ENCODE measurements at regions not wholly inside any gene's neighbourhood (a gene's known extent, or its start where the extent isn't known, plus 50 kb on each side); places are given as distances from the start of the nearest gene placed in this dataset.

- intact Hi-C loops (cut with DNase I): no loop called here
- DNase-seq (no peak), FAIRE-seq (no peak)
- H3K27me3 ChIP-seq (ENCODE audit: control insufficient read depth, insufficient read depth, low read length): no peaks in the 10 kb centered on the region
- no peaks in the 10 kb centered on the region for H3K36me3 ChIP-seq (ENCODE audit: control insufficient read depth in 2 of 3, insufficient read depth in 3 of 3, low read length in 3 of 3)
- H3K4me3 ChIP-seq (ENCODE audit: low read length in 3 of 3): no peak overlapping the region
- no peak for TF ChIP-seq CTCF (IDR thresholded peaks at IDR 0.05; ENCODE audit: borderline replicate concordance, extremely low read depth, insufficient read depth)
- no peak overlapping the region for H3K27ac ChIP-seq (ENCODE audit: low read depth in 2 of 2, low read length in 2 of 2)
- H3K9ac ChIP-seq (ENCODE audit: low read length in 3 of 3): no peak overlapping the region
- H3K4me1 ChIP-seq (ENCODE audit: control insufficient read depth in 2 of 3, insufficient read depth in 2 of 3, low read depth in 1 of 3, low read length in 3 of 3): no peaks in the 10 kb centered on the region
- H3K9me3 ChIP-seq (ENCODE audit: control insufficient read depth in 2 of 3, insufficient read depth in 1 of 3, low read length in 3 of 3): no peaks in the 10 kb centered on the region
These were observed 200.4 kb downstream of the AXIN2 start for GRCh38 chr17:65360961-65361552.

GRCh38 chr17:65359016-65359415, 202.4 kb downstream of the AXIN2 start:
- Histone ChIP-seq H3K4me1 (ENCODE audit: control insufficient read depth in 2 of 3, insufficient read depth in 2 of 3, low read depth in 1 of 3, low read length in 3 of 3) (no peaks in the 10 kb centered on the region), H3K27me3 (ENCODE audit: control insufficient read depth, insufficient read depth, low read length) (no peaks in the 10 kb centered on the region), H3K27ac (ENCODE audit: low read depth in 2 of 2, low read length in 2 of 2) (no peak overlapping the region), H3K9me3 (ENCODE audit: control insufficient read depth in 2 of 3, insufficient read depth in 1 of 3, low read length in 3 of 3) (no peaks in the 10 kb centered on the region), H3K9ac (ENCODE audit: low read length in 3 of 3) (no peak overlapping the region), H3K36me3 (ENCODE audit: control insufficient read depth in 2 of 3, insufficient read depth in 3 of 3, low read length in 3 of 3) (no peaks in the 10 kb centered on the region), H3K4me3 (ENCODE audit: low read length in 3 of 3) (no peak overlapping the region)
- no peak for DNase-seq
- intact Hi-C loops (cut with DNase I): no loop called here
- no peak for TF ChIP-seq CTCF (IDR thresholded peaks at IDR 0.05; ENCODE audit: borderline replicate concordance, extremely low read depth, insufficient read depth)
- FAIRE-seq: no peak

GRCh38 chr17:65356536-65356935, 204.9 kb downstream of the AXIN2 start:
- no peaks in the 10 kb centered on the region for H3K4me1 ChIP-seq (ENCODE audit: control insufficient read depth in 2 of 3, insufficient read depth in 2 of 3, low read depth in 1 of 3, low read length in 3 of 3)
- H3K27me3 ChIP-seq (ENCODE audit: control insufficient read depth, insufficient read depth, low read length): no peaks in the 10 kb centered on the region
- H3K27ac ChIP-seq (ENCODE audit: low read depth in 2 of 2, low read length in 2 of 2): no peak overlapping the region
- no peak overlapping the region for H3K9ac ChIP-seq (ENCODE audit: low read length in 3 of 3)
- no peaks in the 10 kb centered on the region for H3K9me3 ChIP-seq (ENCODE audit: control insufficient read depth in 2 of 3, insufficient read depth in 1 of 3, low read length in 3 of 3)
- no peaks in the 10 kb centered on the region for H3K36me3 ChIP-seq (ENCODE audit: control insufficient read depth in 2 of 3, insufficient read depth in 3 of 3, low read length in 3 of 3)
- no peak for TF ChIP-seq CTCF (IDR thresholded peaks at IDR 0.05; ENCODE audit: borderline replicate concordance, extremely low read depth, insufficient read depth)
- intact Hi-C loops (cut with DNase I): no loop called here
- FAIRE-seq (no peak), DNase-seq (no peak)
- no peak overlapping the region for H3K4me3 ChIP-seq (ENCODE audit: low read length in 3 of 3)

GRCh38 chr17:65355246-65355645, 206.2 kb downstream of the AXIN2 start:
- no peaks in the 10 kb centered on the region for H3K9me3 ChIP-seq (ENCODE audit: control insufficient read depth in 2 of 3, insufficient read depth in 1 of 3, low read length in 3 of 3)
- no peak overlapping the region for H3K9ac ChIP-seq (ENCODE audit: low read length in 3 of 3)
- no peaks in the 10 kb centered on the region for H3K36me3 ChIP-seq (ENCODE audit: control insufficient read depth in 2 of 3, insufficient read depth in 3 of 3, low read length in 3 of 3)
- no peaks in the 10 kb centered on the region for H3K27me3 ChIP-seq (ENCODE audit: control insufficient read depth, insufficient read depth, low read length)
- no peak overlapping the region for H3K27ac ChIP-seq (ENCODE audit: low read depth in 2 of 2, low read length in 2 of 2)
- no peaks in the 10 kb centered on the region for H3K4me1 ChIP-seq (ENCODE audit: control insufficient read depth in 2 of 3, insufficient read depth in 2 of 3, low read depth in 1 of 3, low read length in 3 of 3)
- no peak for TF ChIP-seq CTCF (IDR thresholded peaks at IDR 0.05; ENCODE audit: borderline replicate concordance, extremely low read depth, insufficient read depth)
- H3K4me3 ChIP-seq (ENCODE audit: low read length in 3 of 3): no peak overlapping the region
- DNase-seq: no peak
- no peak for FAIRE-seq
- intact Hi-C loops (cut with DNase I): no loop called here
